ENCODE measurements at regions not wholly inside any gene's neighbourhood (a gene's known extent, or its start where the extent isn't known, plus 50 kb on each side); places are given as distances from the start of the nearest gene placed in this dataset.

DNA sequence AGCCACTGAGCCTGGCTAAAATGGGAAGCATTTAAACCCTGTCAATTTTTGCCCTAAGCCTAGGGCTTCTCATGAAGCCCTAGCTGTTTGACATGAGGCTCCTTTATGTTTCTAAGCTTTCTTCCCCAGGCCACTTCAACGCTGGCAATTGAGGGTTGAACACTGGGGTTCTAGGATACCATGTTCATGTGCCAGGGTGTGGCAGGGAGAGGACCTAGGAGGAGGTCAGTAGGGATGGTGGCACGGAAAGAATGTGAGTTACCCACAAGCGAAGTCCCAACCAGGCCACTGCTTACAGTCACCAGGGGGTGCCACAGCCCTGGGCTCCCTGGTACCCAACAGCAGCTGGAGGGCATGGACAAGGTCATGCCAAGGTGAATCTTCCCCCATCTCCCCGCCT, 90.8 kb upstream of the AJAP1 start:
- DNase-seq (ENCODE audit: low read depth in 4 of 4, low spot score in 1 of 4) = no peak

DNA sequence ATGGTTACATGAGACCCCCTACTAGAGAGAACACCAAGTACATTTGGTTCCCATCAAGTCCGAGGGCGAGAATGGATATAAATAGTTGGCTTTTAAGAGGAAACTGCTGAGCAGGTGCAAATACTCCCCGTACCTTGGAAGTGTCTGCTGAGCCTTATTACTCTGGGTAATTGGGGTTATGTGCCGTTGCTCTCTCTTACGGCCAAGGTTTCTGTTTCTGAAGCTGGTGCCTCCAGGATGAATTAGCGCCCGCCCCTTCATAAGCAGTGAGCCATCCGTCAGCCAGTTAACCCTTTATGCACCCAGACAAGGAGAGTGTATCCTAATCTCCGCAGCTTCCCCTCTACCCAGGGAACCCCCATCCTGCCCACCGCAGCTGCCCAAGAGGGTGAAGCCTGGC, 90.4 kb upstream of the AJAP1 start:
- no peak for DNase-seq (ENCODE audit: low read depth in 4 of 4, low spot score in 1 of 4)

DNA sequence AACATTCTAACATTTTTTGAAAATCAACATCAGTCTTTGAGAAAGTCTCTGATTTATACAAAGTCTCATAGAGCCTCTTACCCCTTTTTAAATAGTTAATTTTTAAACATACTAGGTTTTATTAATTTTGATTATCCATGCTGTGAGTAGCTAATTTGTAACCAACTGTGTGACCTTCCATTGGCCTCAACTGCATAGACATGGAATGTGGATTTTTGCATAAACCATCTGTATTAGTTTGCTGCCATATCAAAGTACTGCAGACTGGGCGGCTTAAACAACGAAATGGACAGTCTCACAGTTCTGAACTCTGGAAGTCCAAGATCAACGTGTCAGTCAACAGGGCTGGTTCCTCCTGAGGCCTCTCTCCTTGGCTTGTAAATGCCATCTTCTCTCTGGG, 89.2 kb upstream of the AJAP1 start:
- DNase-seq (ENCODE audit: low read depth in 4 of 4, low spot score in 1 of 4) = no peak

DNA sequence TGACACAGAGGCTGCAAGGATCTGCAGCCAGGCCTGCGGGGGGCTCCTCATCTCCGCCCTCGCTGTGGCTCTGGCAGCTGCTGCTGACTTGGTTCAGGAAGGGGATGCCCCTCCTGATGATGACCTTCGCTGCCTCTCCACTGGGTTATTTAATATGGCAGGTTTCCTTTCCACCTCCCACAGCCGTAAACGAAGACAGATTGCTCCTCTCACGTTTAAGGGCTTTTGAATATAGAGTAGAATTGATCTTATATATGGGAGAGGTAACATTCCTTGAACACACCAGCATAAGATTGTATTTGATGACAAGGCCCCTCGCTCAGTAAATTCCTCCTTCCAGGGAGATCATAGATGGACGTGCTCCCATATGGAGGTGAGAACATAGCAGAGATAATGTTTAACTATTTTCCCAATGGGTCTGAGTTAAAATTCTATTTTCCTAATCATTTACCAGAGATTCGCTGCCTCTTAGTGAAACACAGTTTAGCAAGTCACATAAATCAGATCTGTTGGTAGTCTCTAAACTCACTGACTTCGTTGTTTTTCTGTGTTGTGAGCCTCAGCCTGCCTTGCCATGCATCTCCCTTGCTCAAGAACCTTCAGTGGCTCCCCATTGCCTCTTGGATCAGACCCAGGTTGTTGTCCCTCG, 88.5 kb upstream of the AJAP1 start:
- DNase-seq (ENCODE audit: low read depth in 4 of 4, low spot score in 1 of 4) = no peak

DNA sequence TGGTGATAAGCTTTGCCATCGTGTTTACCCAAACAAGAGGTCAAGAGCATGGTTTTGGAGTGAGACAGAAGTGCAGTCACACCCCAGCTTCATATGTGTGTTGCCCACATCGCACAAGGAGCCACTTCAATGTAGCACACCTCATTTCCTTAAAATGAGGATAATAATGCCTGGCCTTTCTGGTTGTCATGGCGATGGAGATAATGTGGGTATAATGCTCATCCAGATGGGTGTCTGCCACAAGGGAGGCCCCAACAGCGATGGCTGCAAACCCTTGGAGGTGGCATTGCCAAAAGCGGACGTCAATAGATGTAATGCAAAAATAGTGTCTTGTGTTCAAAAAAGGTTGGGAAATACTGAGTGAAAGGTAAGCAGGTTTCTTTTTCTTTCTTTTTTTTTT, 83.1 kb upstream of the AJAP1 start:
- no peak for DNase-seq (ENCODE audit: low read depth in 4 of 4, low spot score in 1 of 4)

DNA sequence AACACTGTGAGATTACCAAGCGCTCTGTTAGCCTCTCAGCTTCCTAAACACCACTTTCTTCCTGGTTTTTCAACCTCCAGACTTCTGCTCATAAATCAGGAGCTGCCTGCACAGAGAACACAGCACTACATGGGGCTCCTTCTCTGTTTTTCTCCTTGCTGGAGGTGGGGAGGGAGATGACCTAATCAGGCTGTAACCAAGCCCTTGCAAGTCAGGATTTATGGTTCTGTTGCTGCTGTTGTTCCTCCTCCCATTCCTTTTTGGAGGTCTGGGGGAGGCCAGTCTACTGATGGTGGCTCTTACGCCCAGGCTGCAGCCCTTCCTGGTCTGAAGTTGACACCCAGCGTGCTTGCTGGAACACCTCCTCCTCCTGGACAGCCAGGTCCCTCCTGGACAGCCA, 80.9 kb upstream of the AJAP1 start:
- no peak for DNase-seq (ENCODE audit: low read depth in 4 of 4, low spot score in 1 of 4)

DNA sequence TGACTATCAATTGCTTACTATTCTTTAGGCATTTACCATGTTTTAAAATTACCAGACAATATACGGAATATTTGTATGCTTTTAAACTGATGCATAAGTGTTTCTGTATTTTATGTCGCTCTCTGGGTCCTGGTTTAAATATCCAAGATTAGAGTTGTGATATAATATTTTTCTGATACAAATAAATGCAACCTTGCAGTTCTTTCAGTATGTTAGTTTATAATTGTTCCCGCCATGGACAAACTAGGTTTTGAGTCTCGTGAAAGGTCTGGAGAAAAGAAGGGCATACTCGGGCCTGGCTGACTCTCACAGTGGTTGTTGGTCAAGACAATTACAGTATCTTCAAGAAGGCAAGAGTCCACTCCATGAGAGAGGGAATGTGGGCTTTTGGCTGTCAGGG, 72.6 kb upstream of the AJAP1 start:
- no peak for DNase-seq (ENCODE audit: low read depth in 4 of 4, low spot score in 1 of 4)

DNA sequence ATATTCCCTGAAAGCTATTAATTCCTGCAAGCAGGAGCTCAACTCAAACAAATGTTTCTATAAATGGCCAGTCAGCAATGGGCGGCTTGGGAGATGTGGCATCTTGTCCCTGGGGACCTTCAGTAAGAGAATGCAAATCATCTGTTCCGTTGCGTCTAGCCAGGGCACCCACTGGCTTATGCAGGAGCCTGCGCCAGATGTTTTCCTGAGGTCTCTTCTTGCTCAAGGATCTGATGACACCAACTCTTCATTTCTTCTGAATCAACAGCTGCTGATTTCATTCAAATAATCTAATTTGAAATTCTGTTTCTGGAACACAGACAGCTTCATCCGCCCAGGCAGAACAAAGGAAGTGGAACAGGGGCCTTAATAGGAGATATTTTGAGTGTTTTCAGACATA, 70.0 kb upstream of the AJAP1 start:
- DNase-seq (ENCODE audit: low read depth in 4 of 4, low spot score in 1 of 4) = no peak

DNA sequence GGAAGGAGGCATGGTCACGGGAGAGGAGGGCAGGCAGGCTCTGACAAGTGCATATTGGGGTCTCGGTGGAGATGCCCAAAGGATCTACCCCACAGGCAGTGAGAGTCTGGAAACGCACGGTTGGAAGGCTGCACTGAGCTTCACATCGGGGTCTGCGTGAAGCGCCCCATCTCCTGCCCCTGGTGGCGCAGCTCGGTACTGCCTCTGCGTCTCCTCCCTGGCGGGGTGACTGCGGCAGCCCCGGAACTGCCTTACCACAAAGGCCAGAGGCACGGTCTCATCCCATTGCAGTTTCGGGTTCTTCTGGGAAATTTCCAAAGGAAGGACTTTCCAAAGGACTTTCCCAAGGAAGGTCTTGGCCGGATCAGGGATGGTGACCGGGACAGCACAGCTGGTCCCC, 69.2 kb upstream of the AJAP1 start:
- peak in 3 of 4 experiments; percentile 23 to 30 (median 30) for DNase-seq (ENCODE audit: low read depth in 4 of 4, low spot score in 1 of 4)

DNA sequence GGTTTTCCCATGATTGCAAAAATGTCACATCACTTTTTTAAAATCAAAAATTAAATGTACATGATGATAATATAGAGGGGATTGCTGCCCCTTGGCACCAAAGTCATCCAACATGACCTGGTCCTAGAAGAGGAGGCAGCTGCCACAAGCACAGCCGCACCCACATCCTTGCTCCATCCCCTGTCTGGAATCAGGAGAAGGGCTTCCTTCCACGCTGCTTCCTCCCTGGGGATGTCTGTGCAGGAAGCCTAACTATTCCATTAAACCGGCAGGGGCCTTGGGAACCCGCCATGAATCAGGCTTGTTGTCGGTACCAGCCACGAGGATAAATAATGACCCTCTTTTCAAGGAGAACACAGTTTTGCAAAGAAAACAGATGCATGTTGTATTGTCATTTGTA, 68.7 kb upstream of the AJAP1 start:
- DNase-seq (ENCODE audit: low read depth in 4 of 4, low spot score in 1 of 4) = no peak

DNA sequence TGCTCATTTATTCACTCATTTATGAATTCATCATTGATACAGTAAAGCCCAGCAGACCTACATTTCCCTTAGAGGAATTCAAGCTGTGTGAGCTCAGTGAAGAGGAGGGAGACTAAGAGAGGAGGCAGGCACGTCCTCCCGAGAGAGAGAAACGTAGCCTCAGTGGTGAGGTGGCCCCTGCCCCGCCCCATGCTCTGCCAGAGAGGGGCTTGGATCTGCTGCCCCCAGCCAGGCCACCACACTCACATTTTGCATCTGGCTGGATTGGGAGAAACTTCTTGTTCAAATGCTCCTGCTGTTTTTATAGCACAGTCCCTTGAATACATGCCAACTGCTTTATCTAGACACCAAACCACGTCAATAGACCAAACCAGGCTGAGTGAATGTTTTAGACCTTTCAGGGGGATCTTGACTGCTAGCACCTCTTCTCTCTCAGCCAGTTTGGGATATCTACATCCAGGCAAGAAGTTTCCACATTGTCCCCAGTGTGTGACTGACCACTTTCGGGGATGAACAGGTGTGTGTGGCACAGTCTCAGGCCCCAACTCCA, 67.7 kb upstream of the AJAP1 start:
- DNase-seq (ENCODE audit: low read depth in 4 of 4, low spot score in 1 of 4) = no peak

DNA sequence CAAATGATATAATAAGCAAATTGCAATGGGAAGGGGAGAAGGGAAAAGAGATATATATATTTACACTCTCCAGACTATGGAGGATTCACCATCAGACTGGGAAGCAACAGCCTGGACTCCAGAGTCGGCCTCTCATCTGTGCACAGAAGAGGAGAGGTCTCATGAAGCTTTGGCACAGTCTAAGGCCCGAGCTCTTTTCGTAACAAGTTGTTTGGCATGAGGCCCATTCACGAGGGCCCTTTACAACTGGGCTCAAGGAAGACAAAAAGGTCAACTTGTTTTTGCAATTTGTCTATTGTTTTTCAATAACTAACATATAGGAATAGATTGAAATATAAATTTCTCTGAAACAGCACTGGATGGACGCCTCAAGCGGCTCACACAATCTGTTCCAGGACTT, 66.7 kb upstream of the AJAP1 start:
- no peak for DNase-seq (ENCODE audit: low read depth in 4 of 4, low spot score in 1 of 4)

DNA sequence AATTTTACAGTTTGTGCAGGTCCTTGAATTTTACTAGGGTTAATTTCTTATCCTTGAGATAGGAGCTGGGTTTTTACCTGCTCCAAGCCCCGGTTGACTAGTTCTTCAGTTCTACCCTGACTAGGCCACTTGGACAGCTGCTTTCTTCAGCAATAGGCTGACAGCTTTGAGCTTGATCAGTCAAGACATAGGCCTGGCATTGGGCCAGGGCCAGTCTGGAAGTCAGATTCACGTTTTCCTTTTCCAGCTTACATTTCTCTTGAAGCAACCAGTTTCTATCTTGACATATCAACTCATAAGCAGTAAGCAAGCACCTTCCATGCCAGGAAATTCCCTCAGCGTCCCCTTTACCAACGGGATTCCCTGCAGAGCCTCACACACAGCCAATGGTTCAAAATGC, 63.7 kb upstream of the AJAP1 start:
- no peak for DNase-seq (ENCODE audit: low read depth in 4 of 4, low spot score in 1 of 4)

DNA sequence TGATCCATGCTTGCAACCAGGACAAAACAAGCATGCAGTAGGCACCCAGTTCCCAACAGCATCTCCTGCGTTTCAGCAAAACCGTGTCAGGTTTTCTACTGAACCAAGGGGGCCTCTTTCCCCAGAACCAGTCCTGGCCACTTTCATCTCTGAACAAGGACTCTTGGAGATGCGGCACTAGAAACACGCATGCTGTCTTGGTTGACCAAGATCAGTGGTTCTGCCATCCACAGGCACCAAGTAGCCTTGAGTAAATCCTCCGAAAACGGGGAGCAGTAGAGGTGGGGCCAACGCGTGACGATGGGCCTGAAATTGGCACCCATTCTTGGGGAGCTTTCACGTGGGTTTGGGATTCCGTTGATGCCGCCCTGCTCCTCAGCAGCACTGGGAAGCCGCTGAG, 62.5 kb upstream of the AJAP1 start:
- no peak for DNase-seq (ENCODE audit: low read depth in 4 of 4, low spot score in 1 of 4)

DNA sequence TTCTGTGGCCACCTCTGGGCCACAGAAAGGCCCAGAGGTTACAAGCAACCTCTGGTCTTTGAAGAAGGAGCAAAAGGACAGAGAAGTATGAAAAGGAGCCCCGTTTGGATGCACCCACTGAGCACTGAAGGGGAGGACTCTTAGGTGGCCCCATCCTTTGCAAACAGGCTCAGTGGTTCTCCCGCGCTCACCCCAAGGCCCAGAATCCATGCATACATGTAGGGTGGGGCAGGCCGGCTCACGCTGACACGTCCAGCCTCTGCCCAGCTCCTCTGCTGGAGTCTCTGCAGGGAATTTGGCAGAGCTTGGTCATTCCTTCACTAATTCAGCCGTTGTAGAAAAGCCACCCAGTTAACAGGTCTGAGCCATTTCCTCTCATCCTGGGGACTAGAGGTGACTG, 61.3 kb upstream of the AJAP1 start:
- DNase-seq (ENCODE audit: low read depth in 4 of 4, low spot score in 1 of 4) = no peak

DNA sequence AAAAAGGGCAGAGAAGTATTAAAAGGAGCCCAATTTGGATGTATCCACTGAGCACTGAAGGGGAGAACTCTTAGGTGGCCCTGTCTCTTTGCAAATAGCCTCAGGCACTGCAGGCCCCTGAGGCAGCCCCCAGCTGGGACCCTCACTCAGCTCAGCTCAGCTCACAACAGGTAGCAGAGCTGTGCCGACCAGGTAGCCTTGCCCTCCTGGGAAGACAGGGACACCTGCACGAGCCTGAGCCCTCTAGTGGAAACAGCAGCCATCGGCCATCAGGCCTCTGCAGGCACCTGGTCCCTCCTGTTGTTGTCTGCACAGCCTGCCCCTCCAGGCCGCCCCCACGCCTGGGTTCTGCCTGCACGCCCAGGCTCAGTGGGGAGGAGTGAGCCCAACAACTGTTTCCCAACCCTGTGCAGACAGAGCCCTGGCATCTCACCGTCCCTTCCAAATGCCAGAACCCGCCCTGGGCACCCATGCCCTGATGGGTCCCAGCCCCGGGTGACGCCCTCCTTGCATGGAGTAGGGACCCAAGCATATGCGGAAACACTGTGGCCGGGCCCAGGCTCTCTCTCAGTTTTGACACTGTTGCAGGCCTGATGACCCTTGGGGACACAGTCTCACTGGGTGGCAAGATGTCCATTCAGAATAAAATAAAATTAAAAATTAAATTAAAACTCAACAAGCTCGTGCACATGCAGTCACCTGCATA, 60.0 kb upstream of the AJAP1 start:
- DNase-seq (ENCODE audit: low read depth in 4 of 4, low spot score in 1 of 4) = no peak

DNA sequence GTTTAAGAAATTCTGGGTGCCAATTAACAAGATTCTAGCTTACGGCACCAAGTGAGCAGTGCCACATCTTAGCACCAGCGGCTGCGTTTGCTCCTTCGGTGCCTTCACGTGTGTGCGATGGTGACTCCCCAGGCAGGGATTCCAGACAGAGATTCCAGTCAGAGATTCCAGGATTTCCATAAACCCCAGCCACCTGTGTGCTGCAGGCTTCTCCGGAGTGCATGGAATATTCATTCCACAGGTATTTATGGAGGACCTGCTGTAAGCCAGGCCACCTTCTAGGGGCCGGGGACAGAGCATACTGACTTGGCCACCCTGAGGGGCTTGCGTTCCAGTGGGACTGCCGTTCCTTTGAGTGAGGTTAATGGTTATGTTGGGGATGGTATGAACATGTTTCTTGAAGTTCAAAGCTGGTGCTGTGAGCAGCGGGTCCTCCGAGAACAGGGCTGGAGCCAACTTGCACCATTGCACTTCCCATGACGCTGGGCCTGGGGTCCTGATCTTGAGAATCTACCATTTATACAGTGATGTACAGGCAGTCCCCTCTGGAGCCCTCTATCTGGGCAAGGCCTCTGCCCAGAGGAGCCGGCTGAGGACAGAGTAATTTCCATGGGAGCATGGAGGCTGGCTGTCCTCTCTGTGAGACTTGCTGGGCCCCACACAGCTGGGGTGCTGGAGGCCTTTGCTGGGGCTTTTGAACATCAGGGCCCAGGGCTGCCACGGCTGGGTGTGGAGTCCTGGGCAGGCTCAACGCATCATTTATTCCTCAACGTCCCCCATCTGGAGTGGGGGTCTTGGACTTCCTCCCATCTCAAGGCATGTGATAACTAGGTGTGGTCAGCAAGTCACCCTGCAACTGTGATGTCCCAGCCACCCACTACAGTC, 58.8 kb upstream of the AJAP1 start:
- DNase-seq (ENCODE audit: low read depth in 4 of 4, low spot score in 1 of 4) = no peak

DNA sequence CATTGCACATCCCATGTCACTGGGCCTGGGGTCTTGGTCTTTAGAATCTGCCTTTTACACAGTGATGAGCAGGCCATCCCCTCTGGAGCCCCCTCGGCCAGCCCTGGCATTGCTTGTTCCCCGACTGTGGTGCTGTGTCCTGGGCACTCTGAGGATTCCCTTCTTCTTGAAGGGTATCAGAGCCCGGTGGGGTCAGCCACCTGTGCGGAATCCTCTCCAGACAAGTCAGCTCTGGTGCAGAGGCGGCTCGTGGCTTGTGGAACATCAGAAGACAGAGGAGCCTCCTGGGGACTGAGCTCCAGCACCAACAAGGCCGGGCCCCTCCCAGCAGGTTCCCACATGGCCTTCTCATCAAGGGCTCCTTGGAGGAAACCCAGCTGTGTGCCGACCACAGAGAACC, 57.9 kb upstream of the AJAP1 start:
- no peak for DNase-seq (ENCODE audit: low read depth in 4 of 4, low spot score in 1 of 4)

DNA sequence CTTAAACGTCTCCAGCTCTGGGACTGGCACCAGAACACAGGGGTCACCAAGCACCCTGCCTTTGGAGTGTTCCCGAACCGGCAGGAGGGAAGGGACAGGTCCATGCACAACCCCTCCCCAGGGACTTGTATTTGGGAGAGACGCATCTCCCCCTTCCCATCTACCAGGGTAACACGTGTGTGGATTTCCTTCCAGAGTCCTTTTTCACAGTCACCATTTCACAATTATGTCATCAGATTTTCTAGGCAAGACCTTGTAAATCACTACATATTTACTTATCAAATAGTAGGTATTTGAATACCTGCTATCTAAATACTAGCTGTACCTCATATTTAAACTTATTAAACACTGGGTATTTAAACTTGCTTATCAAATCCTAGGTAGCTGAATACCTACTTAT, 57.4 kb upstream of the AJAP1 start:
- no peak for DNase-seq (ENCODE audit: low read depth in 4 of 4, low spot score in 1 of 4)

DNA sequence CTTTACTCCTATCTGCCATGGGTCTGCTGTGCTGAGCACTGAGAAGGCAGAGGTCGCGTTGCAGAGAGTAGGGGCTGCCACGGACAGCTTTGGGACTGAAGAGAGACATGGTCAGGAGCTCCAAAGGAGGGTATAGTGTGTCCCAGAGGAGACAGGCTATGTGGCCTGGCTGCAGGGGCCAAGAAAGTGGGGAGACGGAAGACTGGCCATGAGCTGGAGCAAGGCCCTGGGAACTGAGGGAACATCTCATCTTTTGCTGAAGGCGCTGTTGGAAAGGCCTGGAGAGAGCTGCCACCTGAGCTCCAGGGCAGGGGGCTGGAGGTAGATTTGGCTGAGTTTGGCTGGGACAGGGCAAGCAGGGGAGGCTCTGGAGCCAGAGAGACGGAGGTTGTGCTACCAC, 55.8 kb upstream of the AJAP1 start:
- DNase-seq (ENCODE audit: low read depth in 4 of 4, low spot score in 1 of 4) = no peak

DNA sequence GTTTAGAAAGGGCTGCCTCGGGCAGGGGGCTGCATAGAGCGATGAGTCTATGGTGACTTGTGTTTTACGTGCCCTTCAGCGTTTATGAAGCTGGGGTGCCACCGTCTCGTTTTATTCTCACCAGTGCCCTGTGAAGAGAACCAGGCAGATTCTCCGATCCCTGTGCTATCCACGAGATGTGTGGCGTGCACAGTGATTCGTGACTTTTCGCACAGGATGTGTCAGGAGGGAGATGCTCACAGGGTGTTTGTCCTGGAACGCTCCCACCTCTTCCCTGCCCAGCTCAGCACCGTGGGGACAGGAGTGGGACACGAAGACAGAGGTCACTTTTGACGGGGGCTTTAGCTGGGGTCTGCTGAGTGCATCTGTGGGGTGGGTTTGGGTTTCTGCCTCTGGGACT, 54.9 kb upstream of the AJAP1 start:
- no peak for DNase-seq (ENCODE audit: low read depth in 4 of 4, low spot score in 1 of 4)

DNA sequence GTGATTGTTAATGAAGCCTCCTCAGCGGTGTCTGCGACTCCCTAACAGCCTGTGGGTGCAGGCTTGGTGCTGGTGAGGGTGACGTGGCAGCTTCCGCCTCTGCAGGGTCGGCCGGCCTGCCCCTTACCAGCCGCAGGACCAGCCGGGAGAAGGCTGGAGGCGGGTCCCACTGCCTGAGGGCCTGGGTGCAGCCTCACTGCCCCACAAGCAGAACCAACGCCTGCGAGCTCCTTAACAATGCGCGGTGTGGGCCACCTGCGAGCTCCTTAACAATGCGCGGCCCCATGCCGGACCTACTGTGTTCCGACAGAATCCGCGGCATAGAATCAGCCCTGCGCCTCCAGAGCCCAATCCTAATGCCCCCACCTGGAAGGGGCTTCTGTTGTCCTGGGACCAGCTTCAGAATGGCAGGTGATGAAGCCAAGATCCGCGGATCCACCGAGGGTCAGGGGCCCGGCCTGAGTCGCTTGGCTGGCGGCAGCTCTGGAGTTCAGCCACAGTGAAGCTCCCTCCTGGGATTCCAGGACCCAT, 54.4 kb upstream of the AJAP1 start:
- no peak for DNase-seq (ENCODE audit: low read depth in 4 of 4, low spot score in 1 of 4)
